Calu3 (cell line): ENCODE measurements at regions not wholly inside any gene's neighbourhood (a gene's known extent, or its start where the extent isn't known, plus 50 kb on each side); places are given as distances from the start of the nearest gene placed in this dataset.

Experiments
- BruUV-seq: library from RNA; stranded (reverse); fragments of 400-500 nt; replicated peaks from 2 replicates; lab custom pipeline; 2021; lab: Mats Ljungman, UMichigan
- CTCF ChIA-PET: fragments of 300-600 bp; sonication (Branson Sonifier 250); formaldehyde crosslinking; loops from one replicate; lab custom pipeline; 2022; ENCODE audit warnings: antibody characterized with exemption; lab: Charles Lee
- DNase-seq: peaks from one replicate; pipeline ENCODE4 v3.0.0; 2022
- H3K27ac Mint-ChIP-seq: one replicate; pipeline ENCODE4 v1.8.0; 2022; ENCODE audit warnings: mixed read lengths; ENCODE audit not compliant: unreplicated experiment
- H3K27me3 Mint-ChIP-seq: one replicate; pipeline ENCODE4 v1.8.0; 2022; ENCODE audit warnings: mixed read lengths; ENCODE audit not compliant: unreplicated experiment
- H3K36me3 Mint-ChIP-seq: one replicate; pipeline ENCODE4 v1.8.0; 2022; ENCODE audit warnings: mild to moderate bottlenecking, moderate library complexity, mixed read lengths; ENCODE audit not compliant: insufficient read depth, unreplicated experiment
- H3K4me1 Mint-ChIP-seq: one replicate; pipeline ENCODE4 v1.8.0; 2022; ENCODE audit warnings: mild to moderate bottlenecking, low read depth, mixed read lengths; ENCODE audit not compliant: unreplicated experiment
- H3K4me3 Mint-ChIP-seq: one replicate; pipeline ENCODE4 v1.8.0; 2022; ENCODE audit warnings: mild to moderate bottlenecking, low read depth, moderate library complexity, mixed read lengths; ENCODE audit not compliant: unreplicated experiment
- H3K9me3 Mint-ChIP-seq: one replicate; pipeline ENCODE4 v1.8.0; 2022; ENCODE audit warnings: low read depth, mixed read lengths; ENCODE audit not compliant: unreplicated experiment
- CTCF ChIP-seq: fragments of 200-600 bp; IDR thresholded peaks from one replicate; pipeline ENCODE4 v1.8.0; 2022; ENCODE audit warnings: antibody characterized with exemption; ENCODE audit not compliant: unreplicated experiment
- intact Hi-C: fragments of 100-400 bp; cut with micrococcal nuclease; formaldehyde crosslinking; loops from one replicate; pipeline ENCODE4 v1.10.0; 2022; ENCODE audit not compliant: unreplicated experiment

DNA sequence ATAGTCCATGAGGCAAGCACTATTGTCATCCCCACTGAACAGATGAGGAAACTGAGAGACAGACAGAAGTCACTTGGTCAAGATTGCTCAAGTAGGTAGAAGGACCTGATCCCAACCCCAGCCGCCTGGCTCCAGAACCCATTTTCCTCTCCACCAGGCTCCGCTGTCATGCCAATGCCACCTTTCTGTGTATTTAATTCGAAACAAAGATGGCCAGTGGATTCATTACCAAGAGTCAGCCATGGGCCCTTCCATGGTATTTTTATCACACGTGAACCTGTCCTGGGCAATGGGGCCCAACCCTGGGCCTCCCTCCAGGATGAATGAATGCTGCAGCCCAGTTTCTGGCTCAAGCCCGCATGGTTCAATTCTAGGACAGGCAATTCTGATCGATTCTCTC, 673.4 kb downstream of the BCL11B start:
- no TSS peak for BruUV-seq
- intact Hi-C loops = no loop called here

GRCh38 chr14:98599082-98599481, 672.9 kb downstream of the BCL11B start:
- no peak overlapping the region for H3K27ac Mint-ChIP-seq
- H3K4me1 Mint-ChIP-seq = no peaks in the 10 kb centered on the region
- no peak for TF ChIP-seq CTCF
- BruUV-seq = no TSS peak
- peaks cover 5% of the 10 kb centered on the region for H3K36me3 Mint-ChIP-seq
- H3K4me3 Mint-ChIP-seq = no peak overlapping the region
- CTCF ChIA-PET = no interaction called here
- DNase-seq = no peak
- H3K9me3 Mint-ChIP-seq = peaks cover 9% of the 10 kb centered on the region
- peaks cover 13% of the 10 kb centered on the region for H3K27me3 Mint-ChIP-seq
- intact Hi-C loops = no loop called here

More for the DNA sequence above, 673.4 kb downstream of the BCL11B start:
- H3K4me3 Mint-ChIP-seq = no peak overlapping the region
- peaks cover 5% of the 10 kb centered on the region for H3K36me3 Mint-ChIP-seq
- H3K9me3 Mint-ChIP-seq = peaks cover 12% of the 10 kb centered on the region
- CTCF ChIA-PET = no interaction called here
- no peaks in the 10 kb centered on the region for H3K4me1 Mint-ChIP-seq
- no peak for TF ChIP-seq CTCF
- DNase-seq = no peak
- H3K27ac Mint-ChIP-seq = no peak overlapping the region
- H3K27me3 Mint-ChIP-seq = peaks cover 13% of the 10 kb centered on the region

DNA sequence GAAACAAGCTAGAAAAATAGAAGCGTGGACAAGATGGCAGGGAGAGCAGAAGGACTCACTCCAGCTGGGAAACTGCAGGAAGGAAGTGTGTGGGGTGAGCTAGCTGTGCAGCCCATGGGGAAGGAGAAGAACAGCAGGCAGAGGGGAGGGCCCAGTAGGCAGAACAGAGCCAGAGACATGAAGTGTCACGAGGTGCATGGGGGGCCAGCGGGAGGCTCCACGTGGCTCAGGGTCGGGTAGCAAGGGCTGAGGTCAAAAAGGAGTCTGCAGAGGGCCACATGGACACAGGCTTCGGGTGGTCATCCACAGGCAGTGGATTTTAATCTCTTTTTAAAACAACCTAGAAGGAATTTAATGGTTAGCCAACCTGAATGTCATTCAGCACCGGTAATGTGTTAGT, 669.0 kb downstream of the BCL11B start:
- BruUV-seq = no TSS peak
- no peak for TF ChIP-seq CTCF
- Mint-ChIP-seq H3K4me3 (no peak overlapping the region), H3K36me3 (peaks cover 5% of the 10 kb centered on the region), H3K9me3 (peaks cover 5% of the 10 kb centered on the region), H3K27ac (no peak overlapping the region), H3K27me3 (peaks cover 13% of the 10 kb centered on the region), H3K4me1 (no peaks in the 10 kb centered on the region)
- no peak for DNase-seq
- intact Hi-C loops = no loop called here
- CTCF ChIA-PET = no interaction called here

- BruUV-seq = no TSS peak
- intact Hi-C loops = no loop called here
- H3K36me3 Mint-ChIP-seq = peaks cover 5% of the 10 kb centered on the region
- H3K27me3 Mint-ChIP-seq = peaks cover 13% of the 10 kb centered on the region
- H3K4me3 Mint-ChIP-seq = no peak overlapping the region
- peaks cover 7% of the 10 kb centered on the region for H3K9me3 Mint-ChIP-seq
- TF ChIP-seq CTCF = no peak
- H3K4me1 Mint-ChIP-seq = no peaks in the 10 kb centered on the region
- CTCF ChIA-PET = no interaction called here
- H3K27ac Mint-ChIP-seq = no peak overlapping the region
- no peak for DNase-seq
Measured at GRCh38 chr14:98605043-98605442, 667.0 kb downstream of the BCL11B start.
